ENCODE measurements at regions not wholly inside any gene's neighbourhood (a gene's known extent, or its start where the extent isn't known, plus 50 kb on each side); places are given as distances from the start of the nearest gene placed in this dataset.

DNA sequence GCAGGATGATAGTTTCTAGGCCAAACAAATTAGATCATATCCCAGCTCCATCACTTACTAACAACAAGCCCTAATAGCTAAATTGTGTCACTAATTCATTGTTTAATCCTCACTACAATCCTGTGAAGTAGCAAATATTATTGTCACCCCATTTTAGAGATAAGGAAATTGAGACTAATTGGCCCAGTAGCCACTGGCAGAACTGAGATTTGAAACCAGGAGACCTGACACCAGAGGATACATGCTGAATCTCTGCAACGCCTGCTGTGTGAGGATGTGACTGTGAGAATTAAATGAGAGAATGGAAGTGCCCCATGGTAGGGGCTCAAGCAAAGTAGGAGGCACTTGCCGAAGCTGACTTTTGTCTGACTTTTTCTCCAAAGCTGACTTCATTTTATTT, 124.3 kb upstream of the CITED2 start:
- TF ChIP-seq, protein P1, sequence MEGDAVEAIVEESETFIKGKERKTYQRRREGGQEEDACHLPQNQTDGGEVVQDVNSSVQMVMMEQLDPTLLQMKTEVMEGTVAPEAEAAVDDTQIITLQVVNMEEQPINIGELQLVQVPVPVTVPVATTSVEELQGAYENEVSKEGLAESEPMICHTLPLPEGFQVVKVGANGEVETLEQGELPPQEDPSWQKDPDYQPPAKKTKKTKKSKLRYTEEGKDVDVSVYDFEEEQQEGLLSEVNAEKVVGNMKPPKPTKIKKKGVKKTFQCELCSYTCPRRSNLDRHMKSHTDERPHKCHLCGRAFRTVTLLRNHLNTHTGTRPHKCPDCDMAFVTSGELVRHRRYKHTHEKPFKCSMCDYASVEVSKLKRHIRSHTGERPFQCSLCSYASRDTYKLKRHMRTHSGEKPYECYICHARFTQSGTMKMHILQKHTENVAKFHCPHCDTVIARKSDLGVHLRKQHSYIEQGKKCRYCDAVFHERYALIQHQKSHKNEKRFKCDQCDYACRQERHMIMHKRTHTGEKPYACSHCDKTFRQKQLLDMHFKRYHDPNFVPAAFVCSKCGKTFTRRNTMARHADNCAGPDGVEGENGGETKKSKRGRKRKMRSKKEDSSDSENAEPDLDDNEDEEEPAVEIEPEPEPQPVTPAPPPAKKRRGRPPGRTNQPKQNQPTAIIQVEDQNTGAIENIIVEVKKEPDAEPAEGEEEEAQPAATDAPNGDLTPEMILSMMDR (IDR thresholded peaks at IDR 0.05; ENCODE audit: low read length) = no peak
- no peak for TF ChIP-seq EZH2 (optimal IDR thresholded peaks at IDR 0.05; ENCODE audit: low read depth, low read length)
